ENCODE measurements at regions not wholly inside any gene's neighbourhood (a gene's known extent, or its start where the extent isn't known, plus 50 kb on each side); places are given as distances from the start of the nearest gene placed in this dataset.

- no peak overlapping the region for H3K4me3 ChIP-seq (ENCODE audit: low read length)
- no peak for TF ChIP-seq ZNF274 (IDR thresholded peaks at IDR 0.05; ENCODE audit: low read depth, low read length)
Measured at GRCh38 chr12:63206909-63207308, 55.9 kb upstream of the AVPR1A start.

- TF ChIP-seq ZNF274 (IDR thresholded peaks at IDR 0.05; ENCODE audit: low read depth, low read length) = no peak
- no peak overlapping the region for H3K4me3 ChIP-seq (ENCODE audit: low read length)
Measured at GRCh38 chr12:63206494-63206893, 55.5 kb upstream of the AVPR1A start.

Measured in GM08714 (cell line).